ENCODE measurements at regions not wholly inside any gene's neighbourhood (a gene's known extent, or its start where the extent isn't known, plus 50 kb on each side); places are given as distances from the start of the nearest gene placed in this dataset. TPM values are rescaled to one million over a fixed set of nuclear protein-coding genes. Genes with fewer than 3 reads are reported as not detected.

GRCh38 chr13:61466280-61466679 is 50.6 kb upstream of the PCDH20 start:
- TF ChIP-seq CTCF (IDR thresholded peaks at IDR 0.05): no peak
- no peaks in the 10 kb centered on the region for H3K4me1 Mint-ChIP-seq (ENCODE audit: unreplicated experiment)
- H3K27me3 Mint-ChIP-seq (ENCODE audit: unreplicated experiment): no peaks in the 10 kb centered on the region
- H3K4me3 Mint-ChIP-seq (ENCODE audit: unreplicated experiment): no peak overlapping the region
- no peaks in the 10 kb centered on the region for H3K9me3 Mint-ChIP-seq (ENCODE audit: unreplicated experiment)
- DNase-seq (ENCODE audit: extremely low spot score, unreplicated experiment): no peak
- H3K36me3 Mint-ChIP-seq (ENCODE audit: unreplicated experiment): no peaks in the 10 kb centered on the region
- H3K27ac Mint-ChIP-seq (ENCODE audit: unreplicated experiment): no peak overlapping the region

Small RNAs in the stretch of these regions (microRNA-seq; reads per million reads assigned to microRNA genes)
- gene MIR4704 (ENCODE audit: unreplicated experiment) (not detected), gene MIR548X2 (ENCODE audit: unreplicated experiment) (not detected)
